GM18498 (cell line): ENCODE measurements at regions not wholly inside any gene's neighbourhood (a gene's known extent, or its start where the extent isn't known, plus 50 kb on each side); places are given as distances from the start of the nearest gene placed in this dataset.

ENCODE experiments used
- ATAC-seq: cut with Tn5 transposase; IDR thresholded peaks from one replicate; pipeline ENCODE4 v1.9.1; 2021; ENCODE audit warnings: mild to moderate bottlenecking, moderate library complexity; ENCODE audit not compliant: unreplicated experiment

DNA sequence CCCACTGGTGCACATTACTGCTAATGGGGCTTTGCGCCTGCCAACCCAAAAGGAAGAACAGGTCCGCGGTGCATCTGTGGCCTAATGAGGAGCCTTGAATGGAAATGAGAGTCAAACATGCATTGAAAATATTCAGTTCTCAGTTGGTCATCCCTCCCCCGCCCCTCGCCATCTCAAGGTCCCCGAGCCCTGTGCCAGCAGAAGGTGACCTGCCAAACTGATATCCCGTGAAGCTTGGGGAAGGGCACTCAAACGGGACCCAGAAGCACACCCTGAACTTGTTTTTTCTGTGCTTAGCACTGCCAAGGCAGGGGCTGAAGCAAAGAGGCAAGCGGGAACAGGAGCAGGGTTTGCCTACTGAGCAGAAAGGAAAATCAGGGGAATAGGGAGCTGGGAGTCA is 67.9 kb upstream of the ZNF648 start:
- ATAC-seq, result no peak

DNA sequence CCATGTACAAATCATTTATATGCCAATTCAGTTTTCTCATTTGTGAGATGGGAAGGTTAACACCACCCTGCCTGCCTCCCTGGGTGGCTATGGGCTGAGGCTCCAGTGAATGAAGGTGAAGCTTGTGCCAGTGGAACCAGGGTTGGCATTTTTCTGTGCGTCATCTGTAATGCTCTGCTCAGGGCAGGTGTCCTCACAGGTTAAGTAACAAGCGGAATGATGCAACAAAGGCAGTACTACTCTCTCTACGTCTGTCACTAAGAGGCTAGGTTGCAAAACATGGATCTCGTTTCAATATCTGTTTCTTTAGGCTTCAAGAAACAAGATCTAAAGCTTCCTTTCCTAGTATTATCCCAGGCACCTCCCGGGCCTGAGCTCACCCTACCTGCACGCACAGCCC is 67.0 kb upstream of the ZNF648 start:
- no peak for ATAC-seq

DNA sequence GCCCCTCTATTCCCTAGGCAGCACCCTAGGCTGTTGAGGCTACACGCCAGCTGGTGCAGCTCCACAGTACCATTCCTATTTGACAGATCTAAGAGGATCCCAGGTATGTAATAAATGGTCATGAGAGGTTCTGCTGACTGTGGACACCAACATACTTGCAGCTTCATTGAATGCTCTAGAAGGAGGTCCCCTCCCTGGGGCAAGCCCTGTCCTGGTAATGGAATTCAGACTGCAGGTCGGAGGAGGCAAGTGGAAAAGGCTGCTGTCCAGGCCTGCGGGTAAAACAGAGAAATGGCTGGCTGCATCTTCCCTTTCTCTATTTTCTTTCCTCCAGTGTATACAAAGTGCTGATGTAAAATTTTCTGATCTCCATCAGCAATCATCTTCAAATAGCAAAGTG is 66.1 kb upstream of the ZNF648 start:
- ATAC-seq, result no peak

DNA sequence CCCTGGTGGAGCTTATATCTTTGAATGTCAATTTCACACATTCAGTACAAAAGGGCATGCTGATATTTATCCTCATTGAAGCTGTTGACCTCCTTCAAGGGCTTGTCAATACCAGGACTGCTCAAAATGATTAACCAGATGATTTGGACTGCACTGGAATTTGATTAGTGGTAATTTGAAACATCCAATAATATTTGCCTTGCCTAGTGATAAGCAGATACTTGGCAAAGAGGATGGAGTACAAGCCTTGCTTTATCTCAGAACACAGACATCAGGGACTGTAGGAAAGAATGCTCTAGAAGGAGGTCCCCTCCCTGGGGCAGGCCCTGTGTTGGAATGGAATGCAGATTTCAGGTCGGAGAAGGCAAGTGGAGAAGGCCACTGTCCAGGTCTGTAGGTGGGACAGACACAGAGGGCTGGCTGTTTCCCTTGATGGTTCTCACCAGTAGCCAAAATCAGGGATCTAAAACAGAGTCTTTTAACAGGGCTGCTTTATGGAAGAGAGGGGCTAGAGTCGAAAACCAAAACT is 64.8 kb upstream of the ZNF648 start:
- ATAC-seq, result no peak

DNA sequence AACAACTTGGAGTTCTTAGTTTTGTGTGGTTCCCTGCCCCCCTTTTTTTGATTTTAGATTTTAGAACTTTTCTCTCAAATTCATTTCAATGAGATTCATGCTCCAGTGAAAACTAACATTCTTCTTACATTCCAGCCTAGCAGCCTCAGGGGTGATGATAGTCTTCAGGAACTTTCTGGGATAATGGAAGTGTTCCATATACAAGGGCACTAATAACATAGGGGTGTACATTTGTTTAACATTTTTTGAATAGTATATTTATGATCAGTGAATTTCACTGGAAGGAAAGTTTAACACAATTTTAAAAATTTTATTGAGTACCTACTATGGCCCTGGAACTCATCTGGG is 61.4 kb upstream of the ZNF648 start:
- ATAC-seq, result no peak

DNA sequence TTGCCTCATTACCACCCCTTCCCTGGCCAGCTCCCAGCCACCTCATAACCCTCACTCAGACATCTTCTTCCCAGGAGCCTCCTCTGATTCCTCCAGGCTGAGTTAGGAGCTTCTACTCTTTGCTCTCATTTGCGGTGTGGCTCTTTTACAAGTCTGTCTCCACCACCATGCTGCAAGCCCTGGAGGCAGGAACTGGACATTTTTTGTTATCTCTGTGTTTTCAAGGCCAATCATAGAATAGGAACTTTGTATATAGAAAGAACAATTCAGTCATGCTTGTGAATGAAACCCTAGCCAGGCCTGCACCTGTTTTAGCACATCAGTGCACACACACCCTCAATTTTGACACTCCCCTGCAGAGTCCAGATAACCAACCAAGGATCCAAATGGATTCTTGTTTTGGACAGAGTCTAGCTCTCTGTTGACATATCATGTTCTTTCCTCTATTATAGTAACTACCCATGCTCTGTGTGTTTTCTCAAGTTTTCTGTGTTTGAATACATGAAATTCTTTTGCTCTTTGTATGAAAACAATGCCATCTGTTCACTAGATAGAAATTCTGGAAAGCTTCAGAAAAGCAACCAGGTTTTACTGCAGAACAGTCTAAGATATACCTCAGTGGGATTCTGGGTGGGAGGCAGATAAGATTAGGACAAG is 60.9 kb upstream of the ZNF648 start:
- no peak for ATAC-seq

DNA sequence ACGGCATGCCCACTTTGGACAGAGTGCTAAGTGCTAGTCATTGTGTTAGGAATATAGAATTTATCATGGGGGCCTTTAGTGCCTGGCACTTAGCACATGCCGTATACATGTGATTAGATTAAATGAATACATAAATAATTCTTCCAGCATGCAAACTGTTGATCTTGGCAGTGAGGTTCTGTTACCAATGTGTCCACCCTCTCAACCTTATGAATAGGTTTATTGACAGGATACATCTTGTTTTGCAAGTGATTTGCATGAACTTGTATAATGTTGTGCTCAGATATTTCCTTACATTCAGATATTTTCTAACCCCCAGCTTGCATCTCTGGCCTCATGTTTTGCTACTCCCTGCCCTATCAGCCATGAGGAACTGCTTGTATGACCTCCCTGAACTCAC is 60.3 kb upstream of the ZNF648 start:
- ATAC-seq, result no peak

DNA sequence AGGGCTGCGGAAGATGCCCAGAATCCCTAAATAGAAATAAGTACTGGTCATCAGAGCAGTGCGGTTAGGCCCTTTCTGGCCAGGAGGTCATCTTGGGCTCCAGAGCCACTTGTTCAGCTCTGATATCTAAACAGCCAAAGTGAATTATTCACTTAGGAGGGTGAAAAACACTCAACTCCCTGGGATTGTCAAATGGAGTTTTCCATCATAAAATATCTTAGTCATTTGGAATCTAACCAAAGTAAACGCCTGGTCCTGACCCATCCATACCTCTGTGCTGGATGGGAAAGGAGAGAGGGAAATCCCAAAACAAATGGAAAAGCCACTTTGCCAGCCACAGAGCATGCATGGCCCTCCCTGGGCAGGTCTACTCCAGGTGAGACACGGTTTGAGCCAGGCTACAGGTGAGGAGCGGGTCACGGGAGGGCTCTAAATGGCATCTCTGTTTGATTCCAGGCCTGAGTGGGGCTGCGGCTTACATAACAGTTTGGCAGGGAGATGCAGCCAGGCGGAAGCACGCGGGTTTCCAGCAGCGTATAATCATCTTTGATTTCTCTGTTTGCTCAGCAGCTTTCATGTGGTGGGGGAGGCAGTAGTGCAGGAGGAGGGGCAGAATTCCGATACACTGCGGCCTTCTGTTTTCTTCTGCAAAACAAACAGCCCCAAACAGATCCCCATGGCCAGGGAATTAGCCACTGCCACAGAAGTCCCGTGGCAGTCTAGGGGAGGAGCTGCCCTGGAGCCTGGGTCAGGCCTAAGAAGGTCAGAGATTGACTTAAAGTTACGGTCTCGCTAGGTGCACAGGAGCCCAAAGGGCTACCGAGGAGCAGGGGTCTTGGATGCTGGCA is 59.1 kb upstream of the ZNF648 start:
- no peak for ATAC-seq

DNA sequence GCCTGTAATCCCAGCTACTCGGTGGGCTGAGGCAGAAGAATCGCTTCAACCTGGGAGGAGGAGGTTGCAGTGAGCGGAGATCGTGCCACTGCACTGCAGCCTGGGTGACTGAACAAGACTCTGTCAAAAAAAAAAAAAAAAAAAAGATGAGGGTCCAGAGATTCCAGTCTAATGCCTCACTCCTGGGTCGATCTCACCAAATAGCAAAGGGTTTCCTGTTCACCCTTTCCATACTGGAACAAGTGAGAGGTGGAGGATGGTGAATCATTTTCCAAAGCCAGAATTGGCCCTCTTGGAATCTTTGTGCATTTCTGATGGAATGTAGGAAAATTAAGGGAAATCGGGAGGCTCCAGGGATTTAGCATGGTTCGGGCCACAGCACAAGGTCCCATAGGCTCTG is 58.1 kb upstream of the ZNF648 start:
- ATAC-seq, result no peak

DNA sequence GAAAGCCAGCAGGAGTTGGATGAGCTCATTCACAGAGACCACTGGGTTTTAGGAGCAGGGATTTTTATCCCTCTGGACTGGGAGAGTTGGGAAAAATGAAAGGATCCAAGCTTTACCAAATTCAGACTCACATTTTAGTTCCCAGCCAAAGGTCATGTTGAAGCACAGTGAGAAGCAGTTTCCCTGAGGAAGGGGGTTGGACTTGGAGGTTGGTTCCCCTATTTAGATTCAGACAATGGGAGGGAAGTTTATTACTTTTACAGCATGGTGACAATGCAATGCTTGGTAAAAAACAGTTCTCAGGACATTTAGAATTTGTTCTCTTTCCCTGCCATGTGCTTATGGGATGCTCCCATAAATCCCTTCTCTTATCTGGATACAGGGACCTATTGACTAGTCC is 57.3 kb upstream of the ZNF648 start:
- ATAC-seq, result no peak

DNA sequence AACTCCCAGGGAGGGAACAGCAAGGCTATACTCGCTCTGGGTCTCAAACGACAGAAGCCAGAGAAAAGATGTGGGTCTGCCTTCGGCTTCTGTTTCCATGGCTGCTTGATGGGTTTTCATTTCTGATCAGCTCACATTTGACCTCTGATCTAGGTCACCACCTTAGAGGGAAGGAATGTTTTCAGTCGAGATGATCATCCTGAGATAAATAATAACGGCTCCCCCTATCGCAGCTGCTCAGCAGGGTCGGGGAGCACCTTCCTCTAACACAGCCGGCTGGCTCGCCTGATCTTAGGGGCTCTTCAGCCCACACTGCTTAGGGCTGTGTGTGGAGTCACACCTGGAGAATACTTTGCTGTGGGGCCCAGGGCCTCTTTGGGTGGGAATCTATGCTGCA is 53.1 kb upstream of the ZNF648 start:
- ATAC-seq, result no peak

DNA sequence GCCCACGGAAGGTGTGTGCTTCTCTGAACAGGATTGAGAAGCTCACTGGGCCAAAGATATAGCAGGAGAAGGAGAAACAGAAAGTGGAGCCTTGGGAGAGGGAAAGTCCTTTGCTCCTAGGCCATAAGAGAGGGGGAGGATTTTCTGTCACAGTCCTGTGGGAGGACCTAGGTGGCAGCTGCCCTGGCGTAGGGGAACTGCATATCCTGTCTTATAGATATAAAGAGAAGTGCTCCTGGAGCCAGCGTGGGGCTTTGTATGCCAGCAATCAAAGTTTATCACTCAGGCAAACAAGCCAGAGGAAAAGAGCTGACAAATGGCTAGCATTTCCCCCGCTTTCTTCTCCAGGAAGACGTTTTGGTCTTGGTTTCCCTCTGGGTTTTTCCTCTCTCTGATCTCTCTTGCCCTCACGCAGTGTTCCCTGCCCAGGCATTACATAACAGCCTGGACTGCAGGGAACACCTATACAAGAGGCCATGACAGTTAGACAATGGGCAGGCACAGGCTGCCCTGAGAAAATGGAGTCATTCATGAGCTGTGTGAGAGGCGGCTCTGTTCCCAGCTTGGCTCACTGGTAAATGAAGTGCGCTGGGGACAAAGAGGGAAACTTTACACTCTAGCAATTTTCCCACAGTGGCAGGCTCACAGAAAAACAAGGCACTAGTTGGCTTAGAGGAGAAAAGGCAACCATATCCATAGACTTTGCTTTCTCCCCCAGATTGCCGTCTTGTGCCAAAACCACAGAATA is 52.5 kb upstream of the ZNF648 start:
- ATAC-seq, result no peak

DNA sequence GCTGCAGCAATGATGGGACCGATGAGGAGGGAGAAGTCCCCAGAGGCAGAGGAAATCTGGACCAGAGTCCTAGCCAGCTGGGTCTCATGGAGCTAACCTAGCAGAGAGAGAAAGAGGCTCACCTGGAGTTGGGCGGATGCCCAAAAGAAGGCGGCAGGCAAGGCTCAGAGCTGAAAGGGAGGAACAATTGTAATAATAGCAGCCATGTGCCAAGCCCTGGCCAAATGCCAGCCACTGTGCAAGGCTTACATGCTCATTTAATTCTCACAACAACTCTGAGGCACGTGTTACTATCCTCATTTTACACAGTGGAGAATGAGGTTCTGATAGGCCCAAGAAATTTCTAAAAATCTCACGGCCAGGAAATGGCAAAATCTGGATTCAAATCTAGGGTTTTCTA is 50.0 kb upstream of the ZNF648 start:
- no peak for ATAC-seq
